Midbrain (tissue), 1 donor: ENCODE measurements at regions not wholly inside any gene's neighbourhood (a gene's known extent, or its start where the extent isn't known, plus 50 kb on each side); places are given as distances from the start of the nearest gene placed in this dataset.

ENCODE experiments used
- DNase-seq: peaks from one replicate; lab custom pipeline; 2025; lab: John Stamatoyannopoulos, UW

DNA sequence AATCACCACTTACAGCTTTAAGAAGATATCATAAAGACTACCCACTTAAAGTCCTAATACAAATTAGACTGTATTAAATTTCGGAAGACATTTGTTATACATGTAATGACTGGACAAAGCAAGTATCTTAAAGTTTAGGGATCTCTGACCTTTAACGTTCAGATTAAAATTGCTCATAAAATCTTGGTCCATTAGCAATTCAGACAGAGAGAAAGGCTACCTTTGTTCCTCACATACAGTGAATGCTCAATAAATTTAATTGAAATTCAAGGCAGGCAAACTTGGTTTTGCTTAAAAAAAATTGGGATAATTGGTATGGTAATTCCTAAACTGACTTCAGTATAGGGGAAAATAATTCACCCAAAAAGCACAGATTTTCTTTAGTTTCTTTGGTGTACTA is 285.9 kb upstream of the EMCN start:
- DNase-seq, result no peak

DNA sequence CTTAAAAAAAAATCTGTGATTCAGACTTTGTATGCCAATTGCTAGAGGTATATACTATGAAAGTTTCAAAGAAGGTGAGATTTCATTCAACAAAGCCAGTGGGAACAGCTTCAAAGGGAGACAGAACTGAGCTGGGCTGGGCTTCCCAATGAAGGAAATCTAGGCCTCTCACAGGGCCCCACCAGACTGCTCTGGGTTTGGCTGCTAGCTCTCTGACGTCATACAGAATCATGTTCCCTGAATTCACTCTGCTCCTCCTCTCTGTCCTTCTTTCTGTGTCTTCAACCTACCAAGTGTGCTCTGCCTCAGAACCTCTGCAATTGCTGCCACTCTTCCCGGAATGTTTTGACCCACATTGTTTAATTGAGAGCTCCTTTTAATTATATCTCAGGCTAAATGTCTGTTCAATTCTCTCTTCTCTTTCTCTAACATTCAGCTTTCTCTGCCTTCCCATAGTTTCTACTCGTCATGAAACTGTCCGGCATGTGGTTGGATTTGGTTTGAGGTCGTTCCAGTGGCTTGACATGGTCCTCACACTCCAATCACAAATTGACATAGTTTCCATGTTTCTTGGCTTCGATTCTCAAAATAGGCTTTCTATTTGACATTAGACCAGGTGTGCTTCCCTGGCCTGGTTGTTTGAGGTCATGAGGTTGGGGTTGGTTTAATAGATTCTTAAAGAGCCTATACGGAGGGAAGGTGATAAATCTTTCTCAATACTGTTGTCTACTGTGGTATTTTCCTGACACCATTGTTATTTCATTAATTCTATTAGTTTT is 282.1 kb upstream of the EMCN start:
- DNase-seq, result no peak

DNA sequence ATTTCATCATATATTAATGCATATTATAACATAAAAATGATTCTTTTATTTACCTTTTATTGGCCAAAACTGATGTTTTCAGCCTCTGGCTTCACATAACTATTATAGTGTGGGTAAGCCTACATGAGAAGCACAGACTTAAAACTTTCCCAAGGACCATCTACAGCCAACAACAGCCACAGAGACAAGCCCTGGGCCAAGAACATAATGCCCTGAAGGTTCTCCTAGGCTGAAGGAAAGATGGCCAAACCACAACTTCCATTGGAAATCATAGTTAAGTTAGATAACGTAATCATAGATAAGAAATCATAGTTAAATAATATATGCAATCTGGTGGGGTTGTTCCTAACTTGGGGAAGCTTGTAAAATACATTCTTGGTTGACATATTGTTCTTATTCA is 280.0 kb upstream of the EMCN start:
- DNase-seq, result no peak

DNA sequence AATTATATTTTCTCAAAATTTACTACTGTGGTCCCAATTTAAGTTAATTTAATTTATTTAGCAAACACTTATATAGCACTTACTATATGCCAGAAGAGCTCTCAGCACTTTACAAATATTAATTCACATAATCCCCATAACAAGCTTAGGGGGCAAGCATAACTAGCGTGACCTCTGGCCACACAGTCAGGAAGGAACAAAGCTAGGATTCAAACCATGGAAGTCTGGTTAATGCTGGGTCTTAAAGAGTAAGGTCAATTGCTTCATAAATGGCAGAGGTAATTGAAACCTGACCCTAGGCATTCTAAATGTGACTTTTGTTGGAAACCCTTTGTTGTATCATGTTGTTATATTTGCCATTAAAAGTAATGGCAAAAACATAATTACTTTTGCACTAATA is 279.5 kb upstream of the EMCN start:
- DNase-seq, result no peak

DNA sequence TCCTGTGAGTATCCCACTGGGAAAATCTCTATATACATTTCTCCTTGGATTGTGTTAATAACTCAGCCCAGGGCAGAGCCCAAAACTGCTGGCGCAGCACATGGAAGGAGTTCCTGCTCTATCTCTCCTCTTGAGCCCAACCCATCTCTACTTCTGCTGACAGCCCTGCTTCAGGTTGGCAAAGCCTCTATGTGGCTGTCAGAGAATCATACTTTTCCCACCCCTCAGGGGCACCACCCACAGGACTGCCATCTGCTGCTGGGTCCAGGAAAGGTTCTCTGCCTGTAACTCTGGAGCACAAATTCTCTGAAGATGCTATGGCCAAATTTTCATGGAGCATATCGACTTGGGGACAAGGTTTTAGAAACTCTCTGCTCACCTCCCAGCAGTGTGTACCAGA is 278.5 kb upstream of the EMCN start:
- no peak for DNase-seq

DNA sequence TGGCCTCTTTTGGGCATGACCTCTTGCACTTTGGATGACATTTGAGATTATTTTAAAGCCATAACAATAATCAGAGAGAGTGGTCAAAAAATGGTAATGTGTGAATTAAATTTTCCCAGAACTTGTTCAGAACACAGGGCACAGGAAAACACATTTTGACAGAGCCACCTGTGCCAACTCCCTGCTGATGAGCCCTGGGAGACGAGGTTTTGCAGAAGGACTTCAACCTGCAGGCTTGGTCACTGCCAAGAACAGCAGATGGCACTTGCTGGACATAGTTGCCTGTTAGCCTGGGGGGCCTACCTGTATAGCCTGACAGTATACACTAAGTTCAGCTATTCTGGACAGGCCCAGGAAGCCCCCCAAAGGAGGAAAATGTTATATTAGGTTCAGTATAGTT is 277.8 kb upstream of the EMCN start:
- DNase-seq, result no peak

DNA sequence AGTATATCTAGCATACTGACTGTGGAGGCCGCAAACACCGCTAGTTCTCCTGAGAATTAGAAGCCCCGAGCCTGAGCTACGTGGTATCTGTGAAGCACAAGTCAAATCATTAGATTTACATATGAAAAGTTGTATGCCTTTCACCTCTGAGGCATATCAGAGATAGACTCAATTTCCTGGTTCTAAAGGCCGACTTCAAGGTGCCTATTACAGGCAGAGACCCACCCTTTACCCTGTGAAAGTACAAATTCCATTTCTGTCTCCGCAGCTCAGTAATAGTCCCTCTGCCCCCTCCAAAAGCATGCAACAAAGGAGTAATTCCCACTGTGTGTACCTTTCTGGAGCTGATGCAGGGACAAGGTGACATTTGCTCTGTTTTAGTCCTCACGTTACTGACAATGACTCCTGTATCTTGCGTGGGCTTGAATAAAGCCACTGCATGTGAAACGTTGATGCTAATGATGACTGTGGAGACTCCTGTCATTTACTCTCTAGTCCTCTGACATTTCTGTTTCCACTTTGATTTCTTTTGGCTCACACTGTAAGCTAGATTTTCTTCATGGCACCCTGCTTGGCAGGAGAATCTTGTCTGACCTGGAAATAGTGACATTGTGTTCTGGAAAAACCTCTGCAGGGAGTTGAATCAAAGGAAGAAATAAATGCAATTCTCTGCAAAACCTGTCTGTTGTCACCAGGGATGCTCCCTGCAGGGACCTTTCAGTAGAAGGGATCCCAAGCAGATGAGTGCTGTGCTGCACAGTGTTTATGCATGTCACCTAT is 273.2 kb upstream of the EMCN start:
- DNase-seq, result no peak

DNA sequence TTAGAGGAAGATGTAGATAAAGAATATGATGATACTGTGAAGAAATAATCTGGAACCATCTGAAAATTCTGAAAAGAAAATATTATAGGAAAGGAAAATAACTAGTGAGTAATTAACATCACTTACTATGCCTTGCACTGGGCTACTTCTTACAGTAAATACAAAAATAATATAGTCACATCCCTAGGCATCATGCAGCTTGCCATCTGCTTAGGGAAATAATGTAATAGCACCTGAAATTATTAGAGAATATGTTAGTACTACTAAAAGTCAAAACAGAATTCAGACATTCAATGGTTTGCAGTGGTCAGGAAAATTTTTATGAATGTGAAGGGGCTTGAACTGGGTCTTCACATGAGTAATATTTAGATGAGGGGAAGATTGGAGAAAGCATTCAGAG is 272.2 kb upstream of the EMCN start:
- DNase-seq, result no peak

DNA sequence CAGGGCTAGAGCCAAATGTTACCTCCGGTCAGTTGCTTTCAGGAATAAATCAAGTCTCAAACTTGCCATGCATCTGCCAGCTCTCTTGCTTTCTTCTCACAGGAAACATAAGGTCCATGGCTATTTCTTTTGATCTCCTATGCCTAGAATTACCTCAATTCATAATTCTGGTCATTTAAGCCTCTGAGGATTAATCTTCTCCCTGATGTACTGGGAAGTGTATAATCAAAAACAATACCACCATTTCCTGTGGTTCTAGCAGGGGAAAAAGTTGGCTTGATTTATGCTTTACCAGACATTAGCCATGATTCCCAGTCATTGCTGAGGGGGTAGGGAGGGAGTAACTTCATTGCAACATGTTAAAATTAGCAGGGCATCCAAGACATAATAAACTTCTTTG is 268.7 kb upstream of the EMCN start:
- no peak for DNase-seq

DNA sequence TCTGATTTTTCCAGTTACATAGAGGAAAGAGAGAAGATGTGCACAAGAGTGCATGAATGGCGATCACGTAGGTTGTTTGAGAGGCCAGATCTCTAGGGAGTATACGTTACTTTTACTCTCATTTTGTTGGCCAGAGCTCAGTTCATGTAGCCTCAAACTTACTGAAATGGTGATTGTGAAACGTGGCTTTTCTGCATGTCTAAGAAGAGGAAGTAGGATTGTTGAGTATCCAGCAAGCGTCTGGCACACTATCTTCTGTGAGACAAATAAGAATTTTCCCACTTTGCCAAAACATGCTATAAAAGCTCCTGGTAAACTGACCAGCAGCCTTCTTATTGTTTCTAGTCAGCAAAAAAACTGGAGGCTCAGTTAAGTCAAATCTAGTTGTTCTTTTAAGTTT is 264.5 kb upstream of the EMCN start:
- DNase-seq, result no peak

DNA sequence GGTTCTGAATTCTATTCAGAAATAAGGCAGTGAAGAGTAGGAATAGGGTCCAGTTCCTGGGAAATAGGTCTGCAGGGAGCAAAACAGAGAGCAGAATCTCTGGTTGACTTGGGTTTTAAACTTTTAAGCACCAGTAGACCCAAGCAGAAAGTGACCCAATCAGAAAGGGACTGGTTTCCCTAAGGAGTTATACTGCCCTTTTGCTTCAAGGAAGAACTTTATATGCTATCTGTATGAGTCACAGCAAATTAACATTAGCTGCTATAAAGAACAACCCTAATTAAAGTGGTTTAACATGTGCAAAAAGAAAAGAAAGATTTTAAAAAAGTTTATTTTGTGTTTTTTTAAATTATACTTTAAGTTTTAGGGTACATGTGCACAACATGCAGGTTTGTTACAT is 263.6 kb upstream of the EMCN start:
- no peak for DNase-seq

DNA sequence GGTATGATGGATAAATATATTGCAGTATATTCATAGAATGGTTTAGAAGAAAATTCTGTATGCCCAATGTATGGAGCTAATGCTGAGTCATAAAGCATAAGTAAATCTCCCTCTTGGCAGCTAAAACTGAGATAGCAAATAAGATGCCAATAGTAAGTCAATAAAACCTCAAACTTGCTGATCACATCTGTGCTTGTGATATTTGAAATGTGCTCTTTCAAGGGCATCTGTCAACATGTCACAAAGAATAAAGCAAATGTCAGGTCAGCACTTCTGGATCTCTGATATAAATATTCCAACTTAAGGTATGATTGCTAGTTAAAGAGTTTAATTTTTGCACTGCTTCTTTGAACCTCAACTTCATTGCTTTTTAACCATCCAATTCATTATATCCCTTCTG is 262.3 kb upstream of the EMCN start:
- no peak for DNase-seq

DNA sequence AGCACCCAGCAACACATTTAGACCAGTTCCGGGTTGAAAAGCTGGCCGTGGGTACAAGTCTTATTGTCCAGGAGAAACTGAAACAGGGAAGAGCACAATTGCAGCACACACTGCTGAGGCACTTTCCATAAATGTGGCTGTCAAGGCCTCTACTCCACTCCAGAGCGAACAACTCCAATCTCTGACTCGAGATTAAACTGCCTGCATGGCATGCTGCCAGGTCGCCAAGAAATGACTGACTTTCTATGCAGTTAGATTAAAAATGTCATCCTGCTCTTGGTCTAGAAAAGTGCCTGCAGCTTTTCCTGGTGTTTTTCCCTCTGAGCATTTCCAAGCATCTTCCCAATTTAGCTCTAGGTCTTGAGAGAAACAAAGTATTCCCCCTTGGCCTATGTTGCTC is 260.6 kb upstream of the EMCN start:
- DNase-seq, result no peak

DNA sequence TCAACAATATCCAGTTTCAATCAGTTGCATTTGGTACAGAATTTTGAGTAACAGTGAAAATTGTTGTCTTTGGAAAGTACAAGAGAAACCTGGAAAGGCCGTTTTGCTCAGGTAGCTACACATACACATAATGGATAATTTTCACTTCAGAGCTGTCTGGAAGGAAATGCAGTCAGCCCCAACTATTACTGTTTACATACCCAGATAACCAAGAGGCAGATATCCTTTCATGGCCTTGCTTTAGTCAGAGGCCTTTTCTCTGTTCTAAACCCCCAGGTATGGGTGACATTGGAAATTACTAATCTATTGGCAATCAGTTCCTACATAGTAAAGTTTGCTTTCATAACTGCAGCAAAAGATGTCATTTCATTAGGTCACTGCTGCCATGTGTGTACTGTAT is 244.9 kb upstream of the EMCN start:
- DNase-seq, result no peak

DNA sequence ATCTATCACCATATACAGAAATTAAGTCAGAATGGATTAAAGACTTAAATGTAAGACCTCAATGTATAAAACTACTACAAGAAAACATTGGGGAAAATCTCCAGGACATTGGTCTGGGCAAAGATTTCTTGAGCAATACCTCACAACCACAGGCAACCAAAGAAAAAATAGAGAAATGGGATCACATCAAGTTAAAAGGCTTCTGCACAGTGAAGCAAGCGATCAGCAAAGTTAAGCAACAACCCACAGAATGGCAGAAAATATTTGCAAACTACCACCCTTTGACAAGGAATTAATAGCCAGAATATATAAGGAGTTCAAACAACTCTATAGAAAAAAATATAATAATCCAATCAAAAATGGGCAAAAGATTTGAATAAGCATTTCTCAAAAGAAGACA is 236.9 kb upstream of the EMCN start:
- no peak for DNase-seq

DNA sequence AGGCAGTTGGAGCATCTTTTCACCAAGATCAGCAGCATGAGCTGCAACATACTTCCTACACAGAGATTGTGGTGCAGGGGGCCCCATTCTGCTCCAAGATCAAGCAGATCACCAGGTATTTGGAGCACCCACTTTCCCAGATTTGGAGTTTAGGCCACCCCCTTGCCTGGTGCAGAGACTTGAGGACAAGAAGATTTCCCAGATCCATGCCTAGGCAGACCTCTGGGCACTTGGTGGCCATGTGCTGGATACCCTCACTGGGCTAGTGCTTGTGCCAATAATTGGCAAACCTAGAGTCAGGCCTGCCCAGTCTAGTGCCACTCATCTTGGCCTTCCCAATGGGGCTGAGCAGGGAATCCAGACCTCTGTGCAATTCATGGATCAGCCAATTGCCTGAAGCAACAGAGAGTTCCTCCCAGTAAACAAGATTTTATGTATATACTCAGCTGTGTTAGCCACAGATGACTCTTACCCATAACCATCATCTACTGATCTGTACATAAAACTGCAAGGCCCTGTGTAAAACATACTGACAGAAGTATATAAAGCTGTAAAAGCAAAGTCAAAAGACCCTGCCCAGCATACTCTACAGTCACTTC is 228.4 kb upstream of the EMCN start:
- DNase-seq, result no peak

DNA sequence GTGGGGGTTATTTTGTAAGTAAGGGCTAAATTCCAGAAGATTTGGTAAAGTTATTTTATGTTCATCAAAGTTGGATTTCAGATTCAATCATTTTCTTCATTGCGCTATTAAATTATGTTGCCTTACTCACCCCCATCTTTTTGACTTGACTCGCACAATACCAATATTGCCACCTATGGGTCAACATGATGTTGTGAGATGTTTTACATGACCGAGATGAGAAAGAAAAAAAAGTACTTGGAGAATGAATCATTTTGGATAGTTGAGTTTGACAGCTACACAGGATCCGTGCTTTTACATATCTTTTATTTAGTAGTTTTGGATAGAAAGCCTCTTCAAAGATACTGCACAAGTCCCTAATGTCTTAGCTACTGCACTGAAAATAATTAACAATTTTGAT is 224.2 kb upstream of the EMCN start:
- DNase-seq, result no peak

DNA sequence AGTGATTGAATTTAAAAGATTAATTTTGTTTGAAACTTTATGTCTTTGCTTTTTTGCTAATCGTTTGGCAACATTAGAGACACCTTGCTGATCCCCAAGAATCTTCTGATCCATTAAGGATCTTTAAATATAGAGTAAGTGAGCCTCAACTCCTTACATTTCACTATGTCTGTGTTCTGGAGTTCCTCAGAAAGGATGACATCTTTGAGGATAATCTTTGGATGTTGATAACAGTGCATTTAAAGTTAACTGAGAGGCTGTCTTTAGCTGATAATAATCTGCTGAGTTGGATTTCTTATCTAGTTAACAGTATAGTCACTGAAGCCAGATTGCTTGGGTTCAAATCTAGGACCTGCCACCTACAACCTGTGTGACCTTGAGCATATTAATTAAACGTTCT is 221.6 kb upstream of the EMCN start:
- DNase-seq, result no peak

DNA sequence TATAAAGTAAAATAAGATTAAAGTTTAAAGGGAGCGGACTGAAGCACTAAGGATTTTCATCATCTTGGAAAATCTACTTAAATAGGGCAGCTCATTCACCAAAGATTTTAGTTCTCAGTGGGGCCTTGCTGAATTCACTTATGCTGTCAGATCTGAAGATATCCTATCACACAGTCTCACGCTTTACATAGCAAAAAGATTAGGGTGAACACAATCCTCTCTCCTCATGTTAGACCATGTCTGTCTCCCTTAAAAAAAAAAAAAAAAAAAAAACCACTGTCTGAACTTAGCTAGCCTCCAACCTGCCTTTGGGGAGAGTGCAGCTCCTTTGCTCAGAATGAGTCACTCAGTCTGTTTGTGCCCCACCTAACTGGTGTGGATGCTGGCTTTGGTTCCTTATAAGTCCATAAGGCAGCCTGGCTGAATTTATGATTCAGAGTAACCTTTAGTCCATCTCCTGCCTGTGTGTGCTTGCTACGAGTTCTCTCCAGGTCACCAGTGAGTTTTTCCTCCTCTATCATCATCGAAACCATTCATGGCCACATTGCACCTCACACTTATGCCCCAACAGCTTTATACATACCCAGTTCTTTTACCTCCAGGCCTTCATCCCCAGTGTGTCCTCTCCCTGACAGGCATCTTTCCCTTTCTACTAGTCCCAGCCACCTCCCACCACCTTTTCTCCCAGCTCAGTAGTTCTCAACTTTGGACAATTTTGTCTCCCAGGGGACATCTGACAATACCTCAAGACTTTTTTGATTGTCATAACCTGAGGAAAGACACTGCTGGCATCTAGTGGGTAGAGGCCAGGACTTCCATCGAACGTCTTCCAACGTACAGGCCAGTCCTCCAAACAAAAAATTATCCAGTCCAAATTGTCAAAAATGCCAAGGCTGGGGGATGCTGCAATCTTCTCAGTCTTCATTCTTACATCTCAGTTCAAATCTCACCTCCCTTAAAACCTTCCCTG is 220.7 kb upstream of the EMCN start:
- no peak for DNase-seq

DNA sequence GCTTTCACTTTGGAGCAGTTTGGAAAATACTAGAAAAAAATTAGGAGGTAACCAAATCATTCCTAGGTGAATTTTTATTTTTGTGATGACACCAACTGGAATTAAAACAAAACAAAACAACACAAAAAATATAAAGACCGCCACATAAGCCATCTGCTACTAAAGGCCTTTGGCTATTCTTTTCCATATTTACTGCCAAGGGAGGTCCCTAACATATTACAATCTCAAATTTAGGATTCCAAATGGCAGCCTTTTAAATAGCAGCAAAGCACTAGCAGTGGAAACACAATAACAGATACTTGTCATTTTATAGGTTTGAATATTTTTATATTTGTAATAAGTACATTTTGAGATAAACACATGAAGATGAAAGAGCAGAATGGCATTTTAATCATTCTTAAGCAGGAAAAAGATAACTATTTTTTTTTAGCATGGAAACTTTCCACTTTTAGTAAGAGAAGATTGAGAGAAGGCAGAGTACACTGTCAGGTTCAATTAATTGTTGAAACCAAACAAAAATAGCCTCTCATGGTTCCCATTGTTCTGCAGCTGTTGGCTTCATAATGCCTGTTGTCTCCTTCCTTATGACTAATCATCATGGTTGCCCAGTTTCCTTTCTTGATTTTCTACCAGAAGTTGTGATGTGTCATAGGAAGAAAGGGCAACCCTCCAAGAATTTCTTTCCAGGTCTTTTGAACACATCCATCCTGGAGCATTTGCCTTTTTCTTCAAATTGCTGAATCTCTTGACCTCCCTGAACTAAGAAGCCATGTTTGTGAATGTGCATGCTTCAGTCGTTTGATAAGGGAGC is 219.0 kb upstream of the EMCN start:
- no peak for DNase-seq

DNA sequence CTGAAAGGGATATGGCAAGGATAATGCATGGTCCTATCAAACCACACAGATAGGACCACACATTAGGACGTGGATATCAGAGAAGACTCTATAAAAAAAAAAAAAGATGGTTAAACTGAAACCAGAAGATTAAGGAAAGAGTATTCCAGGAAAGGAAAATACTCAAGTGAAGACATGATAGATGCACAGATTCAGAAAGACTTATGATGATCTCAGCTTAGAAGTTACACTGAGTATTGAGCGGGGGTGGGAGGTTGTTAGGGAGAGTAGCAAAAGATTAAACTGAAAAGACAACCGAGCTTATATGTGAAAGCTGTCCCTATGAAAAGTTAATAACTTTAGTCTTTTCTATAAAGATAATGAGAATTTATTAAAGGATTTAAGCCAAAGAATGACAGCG is 211.0 kb upstream of the EMCN start:
- no peak for DNase-seq
